ENCODE measurements at regions not wholly inside any gene's neighbourhood (a gene's known extent, or its start where the extent isn't known, plus 50 kb on each side); places are given as distances from the start of the nearest gene placed in this dataset.

DNA sequence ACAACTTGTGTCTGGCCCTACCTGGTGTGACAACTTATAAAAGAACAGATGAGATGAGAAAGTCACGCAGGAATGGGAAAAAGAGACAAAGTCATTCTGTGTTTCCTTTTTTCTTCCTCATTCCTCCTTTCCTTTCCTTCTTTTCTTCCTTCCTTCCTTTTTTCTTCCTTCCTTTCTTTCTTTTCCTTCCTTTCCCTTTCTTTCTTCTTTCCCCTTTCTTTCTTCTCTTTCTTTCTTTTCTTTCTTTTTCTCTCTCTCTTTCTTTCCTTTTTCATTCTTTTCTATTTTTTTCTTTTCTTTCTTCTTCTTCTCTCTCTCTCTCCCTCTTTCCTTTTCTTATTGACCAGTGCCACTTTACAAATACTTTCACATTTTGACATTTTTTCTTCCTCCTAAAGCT, 239.7 kb downstream of the ATG4C start:
- no peaks in the 10 kb centered on the region for H3K36me3 ChIP-seq (ENCODE audit: control insufficient read depth in 2 of 2, extremely low read depth in 1 of 2, insufficient read depth in 2 of 2, low read length in 2 of 2)
- DNase-seq (ENCODE audit: low read depth, low spot score) (no peak), FAIRE-seq (no peak)
- H3K4me1 ChIP-seq (ENCODE audit: control insufficient read depth, extremely low read depth, insufficient read depth, low read length), result no peaks in the 10 kb centered on the region
- no peak overlapping the region for H3K9ac ChIP-seq (ENCODE audit: control insufficient read depth, extremely low read depth, insufficient read depth, low read length)
- no peaks in the 10 kb centered on the region for H4K20me1 ChIP-seq (ENCODE audit: control insufficient read depth, extremely low read depth, insufficient read depth, low read length)
- H3K27me3 ChIP-seq (ENCODE audit: control insufficient read depth, extremely low read depth, insufficient read depth, low read length), result no peaks in the 10 kb centered on the region
- H3K9me3 ChIP-seq (ENCODE audit: control insufficient read depth, low read depth, low read length), result no peaks in the 10 kb centered on the region
- no peak overlapping the region for H3K4me2 ChIP-seq (ENCODE audit: control insufficient read depth, extremely low read depth, insufficient read depth, low read depth, low read length)
- dilution Hi-C loops (cut with MboI; ENCODE audit: extremely low pct_ligation_motif_present, low sequenced_read_pairs), result no loop called here
- H3K79me2 ChIP-seq (ENCODE audit: control insufficient read depth, insufficient read depth, low read length), result no peaks in the 10 kb centered on the region
- no peaks in the 10 kb centered on the region for H3K9me1 ChIP-seq (ENCODE audit: control insufficient read depth, extremely low read depth, insufficient read depth, low read length)
- TF ChIP-seq, protein P1, sequence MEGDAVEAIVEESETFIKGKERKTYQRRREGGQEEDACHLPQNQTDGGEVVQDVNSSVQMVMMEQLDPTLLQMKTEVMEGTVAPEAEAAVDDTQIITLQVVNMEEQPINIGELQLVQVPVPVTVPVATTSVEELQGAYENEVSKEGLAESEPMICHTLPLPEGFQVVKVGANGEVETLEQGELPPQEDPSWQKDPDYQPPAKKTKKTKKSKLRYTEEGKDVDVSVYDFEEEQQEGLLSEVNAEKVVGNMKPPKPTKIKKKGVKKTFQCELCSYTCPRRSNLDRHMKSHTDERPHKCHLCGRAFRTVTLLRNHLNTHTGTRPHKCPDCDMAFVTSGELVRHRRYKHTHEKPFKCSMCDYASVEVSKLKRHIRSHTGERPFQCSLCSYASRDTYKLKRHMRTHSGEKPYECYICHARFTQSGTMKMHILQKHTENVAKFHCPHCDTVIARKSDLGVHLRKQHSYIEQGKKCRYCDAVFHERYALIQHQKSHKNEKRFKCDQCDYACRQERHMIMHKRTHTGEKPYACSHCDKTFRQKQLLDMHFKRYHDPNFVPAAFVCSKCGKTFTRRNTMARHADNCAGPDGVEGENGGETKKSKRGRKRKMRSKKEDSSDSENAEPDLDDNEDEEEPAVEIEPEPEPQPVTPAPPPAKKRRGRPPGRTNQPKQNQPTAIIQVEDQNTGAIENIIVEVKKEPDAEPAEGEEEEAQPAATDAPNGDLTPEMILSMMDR (optimal IDR thresholded peaks at IDR 0.05 in 1 of 3, IDR thresholded peaks at IDR 0.05 in 1 of 3, conservative IDR thresholded peaks at IDR 0.05 in 1 of 3; ENCODE audit: extremely low read depth in 1 of 3, insufficient read depth in 2 of 3, low read length in 3 of 3), result no peak
- no peak for TF ChIP-seq EZH2 (IDR thresholded peaks at IDR 0.05; ENCODE audit: low read length)
- no peak overlapping the region for H2AFZ ChIP-seq (ENCODE audit: control insufficient read depth, low read length)
- no peak overlapping the region for H3K27ac ChIP-seq (ENCODE audit: control insufficient read depth, insufficient read depth, low read length)
- no peak overlapping the region for H3K4me3 ChIP-seq (ENCODE audit: control insufficient read depth in 2 of 3, extremely low read depth in 1 of 3, insufficient read depth in 2 of 3, low read depth in 1 of 3, low read length in 3 of 3)

DNA sequence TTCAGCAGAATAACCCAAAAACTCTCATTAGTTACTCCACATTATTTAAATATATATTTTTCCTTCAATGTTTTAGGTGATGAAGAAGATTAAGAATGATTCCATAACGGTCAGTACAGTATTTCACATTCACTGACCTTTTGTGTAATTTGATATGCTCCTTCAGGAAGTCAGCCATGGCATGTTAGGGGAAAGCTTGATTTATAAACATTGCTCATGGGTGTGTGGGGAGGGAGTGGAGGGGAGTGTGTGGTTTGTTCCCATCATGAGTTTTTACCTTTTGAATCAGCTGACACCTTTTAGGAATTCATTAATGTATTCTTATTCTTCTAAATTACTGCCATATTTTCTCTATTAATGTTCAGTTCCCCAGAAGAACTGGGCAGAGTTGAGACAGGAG, 240.2 kb downstream of the ATG4C start:
- H3K79me2 ChIP-seq (ENCODE audit: control insufficient read depth, insufficient read depth, low read length), result no peaks in the 10 kb centered on the region

More for the DNA sequence above, 240.2 kb downstream of the ATG4C start:
- Histone ChIP-seq H3K9me1 (ENCODE audit: control insufficient read depth, extremely low read depth, insufficient read depth, low read length) (no peaks in the 10 kb centered on the region), H3K4me2 (ENCODE audit: control insufficient read depth, extremely low read depth, insufficient read depth, low read depth, low read length) (no peak overlapping the region), H3K4me1 (ENCODE audit: control insufficient read depth, extremely low read depth, insufficient read depth, low read length) (no peaks in the 10 kb centered on the region), H3K27ac (ENCODE audit: control insufficient read depth, insufficient read depth, low read length) (no peak overlapping the region), H4K20me1 (ENCODE audit: control insufficient read depth, extremely low read depth, insufficient read depth, low read length) (no peaks in the 10 kb centered on the region), H2AFZ (ENCODE audit: control insufficient read depth, low read length) (no peak overlapping the region), H3K9me3 (ENCODE audit: control insufficient read depth, low read depth, low read length) (no peaks in the 10 kb centered on the region), H3K4me3 (ENCODE audit: control insufficient read depth in 2 of 3, extremely low read depth in 1 of 3, insufficient read depth in 2 of 3, low read depth in 1 of 3, low read length in 3 of 3) (no peak overlapping the region), H3K27me3 (ENCODE audit: control insufficient read depth, extremely low read depth, insufficient read depth, low read length) (no peaks in the 10 kb centered on the region), H3K9ac (ENCODE audit: control insufficient read depth, extremely low read depth, insufficient read depth, low read length) (no peak overlapping the region), H3K36me3 (ENCODE audit: control insufficient read depth in 2 of 2, extremely low read depth in 1 of 2, insufficient read depth in 2 of 2, low read length in 2 of 2) (no peaks in the 10 kb centered on the region)
- no peak for FAIRE-seq
- TF ChIP-seq, protein P1 (optimal IDR thresholded peaks at IDR 0.05 in 1 of 3, IDR thresholded peaks at IDR 0.05 in 1 of 3, conservative IDR thresholded peaks at IDR 0.05 in 1 of 3; ENCODE audit: extremely low read depth in 1 of 3, insufficient read depth in 2 of 3, low read length in 3 of 3), result no peak
- no peak for TF ChIP-seq EZH2 (IDR thresholded peaks at IDR 0.05; ENCODE audit: low read length)
- dilution Hi-C loops (cut with MboI; ENCODE audit: extremely low pct_ligation_motif_present, low sequenced_read_pairs), result no loop called here
- DNase-seq (ENCODE audit: low read depth, low spot score), result no peak

Data from keratinocyte (primary cell).